Esophagus muscularis mucosa (tissue), 3 donors: ENCODE measurements at regions not wholly inside any gene's neighbourhood (a gene's known extent, or its start where the extent isn't known, plus 50 kb on each side); places are given as distances from the start of the nearest gene placed in this dataset.

Source experiments
- CTCF ChIP-seq, 3 experiments: fragments of 200-600 bp in 2 of 3; fragments of 450-650 bp in 1 of 3; sonication (generic) in 2 of 3; IDR thresholded peaks; one replicate each; pipeline ENCODE4 v1.5.1; 2017 to 2019; ENCODE audit warnings: antibody characterized with exemption in 3 of 3, mild to moderate bottlenecking in 2 of 3, moderate library complexity in 1 of 3
- POLR2A ChIP-seq: fragments of 450-650 bp; IDR thresholded peaks from one replicate; pipeline ENCODE4 v1.6.1; 2017; ENCODE audit warnings: antibody characterized with exemption, moderate library complexity, mild to moderate bottlenecking, low read depth
- POLR2AphosphoS5 ChIP-seq, 2 donors: sonication (generic); formaldehyde crosslinking; IDR thresholded peaks; one replicate each; pipeline ENCODE4 v1.6.1; 2017; ENCODE audit warnings: antibody characterized with exemption in 2 of 2

DNA sequence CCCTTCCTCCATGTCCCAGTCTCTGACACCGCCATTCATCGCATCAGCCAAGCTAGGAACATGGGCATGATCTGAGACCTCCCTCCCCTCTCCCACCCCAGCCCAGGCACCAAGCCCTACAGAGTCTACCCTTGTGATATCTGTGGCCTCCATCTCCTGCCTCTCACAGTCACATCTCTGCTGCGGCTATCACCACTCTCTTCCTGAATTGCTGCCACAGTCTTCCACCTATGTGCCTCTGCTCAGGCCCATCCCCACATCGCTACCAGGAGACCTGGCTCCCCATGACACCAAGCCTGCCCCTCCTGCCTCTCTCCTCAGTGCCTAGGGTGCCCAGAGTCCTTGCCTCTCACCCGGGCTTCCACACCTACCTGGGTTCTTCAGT is 82.7 kb upstream of the BCAR3 start:
- TF ChIP-seq POLR2A (no peak), POLR2AphosphoS5 (IDR thresholded peaks at IDR 0.05) (no peak), CTCF (IDR thresholded peaks at IDR 0.05) (no peak)
